PFSK-1 (cell line): ENCODE measurements at regions not wholly inside any gene's neighbourhood (a gene's known extent, or its start where the extent isn't known, plus 50 kb on each side); places are given as distances from the start of the nearest gene placed in this dataset.

Experiments used
- FOXP2 ChIP-seq: optimal IDR thresholded peaks from 2 replicates; pipeline ENCODE3; 2011; ENCODE audit warnings: borderline replicate concordance, control low read depth, inconsistent platforms; ENCODE audit not compliant: insufficient read depth; ENCODE audit errors: extremely low read length, extremely low read depth
- POLR2AphosphoS5 ChIP-seq: IDR thresholded peaks from 2 replicates; pipeline ENCODE4 v1.6.1; 2012; ENCODE audit warnings: low read depth, mild to moderate bottlenecking, control low read depth, low read length, moderate library complexity
- SIN3A ChIP-seq: IDR thresholded peaks from 2 replicates; pipeline ENCODE4 v1.6.1; 2012; ENCODE audit warnings: mild to moderate bottlenecking, low read length, moderate library complexity, borderline replicate concordance; ENCODE audit not compliant: insufficient read depth
- TAF1 ChIP-seq: IDR thresholded peaks from 2 replicates; pipeline ENCODE4 v1.6.1; 2012; ENCODE audit warnings: low read length, control low read depth, borderline replicate concordance; ENCODE audit not compliant: insufficient read depth
- TF ChIP-seq, protein P1 (sequence below), 2 experiments: IDR thresholded peaks; 2 replicates each; pipeline versions ENCODE4 v1.6.1 to v1.8.0; 2011 to 2012; ENCODE audit warnings: low read depth in 2 of 2, low read length in 2 of 2, control low read depth in 1 of 2, inconsistent platforms in 1 of 2, mild to moderate bottlenecking in 1 of 2, moderate library complexity in 1 of 2; ENCODE audit not compliant: insufficient read depth in 1 of 2

DNA sequence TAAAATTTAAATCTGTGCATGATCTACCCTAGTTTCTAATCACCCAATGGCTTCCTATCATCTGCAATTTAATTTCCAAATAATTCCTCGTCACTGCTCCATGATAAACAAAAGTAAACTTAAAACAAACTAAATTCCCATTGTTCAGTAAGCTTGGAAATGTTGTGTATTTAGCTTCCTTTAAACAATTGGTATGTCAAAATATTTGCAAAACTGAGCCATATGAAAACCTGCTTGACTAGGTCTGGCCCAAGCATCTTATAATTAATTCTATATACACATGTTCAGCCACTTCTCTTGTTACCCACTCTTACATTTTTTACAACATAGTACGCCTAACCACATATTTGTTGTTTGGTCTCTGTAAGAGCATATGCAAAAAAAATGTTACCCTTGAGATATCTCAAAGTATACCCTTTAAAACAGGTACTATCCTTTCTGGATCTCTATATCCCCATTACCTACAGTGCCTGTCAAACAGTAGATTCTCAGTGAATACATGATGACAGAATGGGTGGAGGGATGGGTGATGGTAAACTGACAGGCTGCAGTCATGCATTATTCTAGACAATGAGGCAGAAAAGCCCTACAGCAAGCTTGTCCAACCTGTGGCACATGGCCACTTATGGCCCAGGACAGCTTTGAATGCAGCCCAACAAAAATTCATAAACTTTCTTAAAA lies 1277.9 kb upstream of the TENM4 start:
- no peak for TF ChIP-seq SIN3A
- no peak for TF ChIP-seq FOXP2
- TF ChIP-seq TAF1, result no peak
- TF ChIP-seq, protein P1, sequence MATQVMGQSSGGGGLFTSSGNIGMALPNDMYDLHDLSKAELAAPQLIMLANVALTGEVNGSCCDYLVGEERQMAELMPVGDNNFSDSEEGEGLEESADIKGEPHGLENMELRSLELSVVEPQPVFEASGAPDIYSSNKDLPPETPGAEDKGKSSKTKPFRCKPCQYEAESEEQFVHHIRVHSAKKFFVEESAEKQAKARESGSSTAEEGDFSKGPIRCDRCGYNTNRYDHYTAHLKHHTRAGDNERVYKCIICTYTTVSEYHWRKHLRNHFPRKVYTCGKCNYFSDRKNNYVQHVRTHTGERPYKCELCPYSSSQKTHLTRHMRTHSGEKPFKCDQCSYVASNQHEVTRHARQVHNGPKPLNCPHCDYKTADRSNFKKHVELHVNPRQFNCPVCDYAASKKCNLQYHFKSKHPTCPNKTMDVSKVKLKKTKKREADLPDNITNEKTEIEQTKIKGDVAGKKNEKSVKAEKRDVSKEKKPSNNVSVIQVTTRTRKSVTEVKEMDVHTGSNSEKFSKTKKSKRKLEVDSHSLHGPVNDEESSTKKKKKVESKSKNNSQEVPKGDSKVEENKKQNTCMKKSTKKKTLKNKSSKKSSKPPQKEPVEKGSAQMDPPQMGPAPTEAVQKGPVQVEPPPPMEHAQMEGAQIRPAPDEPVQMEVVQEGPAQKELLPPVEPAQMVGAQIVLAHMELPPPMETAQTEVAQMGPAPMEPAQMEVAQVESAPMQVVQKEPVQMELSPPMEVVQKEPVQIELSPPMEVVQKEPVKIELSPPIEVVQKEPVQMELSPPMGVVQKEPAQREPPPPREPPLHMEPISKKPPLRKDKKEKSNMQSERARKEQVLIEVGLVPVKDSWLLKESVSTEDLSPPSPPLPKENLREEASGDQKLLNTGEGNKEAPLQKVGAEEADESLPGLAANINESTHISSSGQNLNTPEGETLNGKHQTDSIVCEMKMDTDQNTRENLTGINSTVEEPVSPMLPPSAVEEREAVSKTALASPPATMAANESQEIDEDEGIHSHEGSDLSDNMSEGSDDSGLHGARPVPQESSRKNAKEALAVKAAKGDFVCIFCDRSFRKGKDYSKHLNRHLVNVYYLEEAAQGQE (IDR thresholded peaks at IDR 0.05; ENCODE audit: insufficient read depth in 1 of 2, low read depth in 2 of 2, low read length in 2 of 2), result no peak
- TF ChIP-seq POLR2AphosphoS5, result no peak

DNA sequence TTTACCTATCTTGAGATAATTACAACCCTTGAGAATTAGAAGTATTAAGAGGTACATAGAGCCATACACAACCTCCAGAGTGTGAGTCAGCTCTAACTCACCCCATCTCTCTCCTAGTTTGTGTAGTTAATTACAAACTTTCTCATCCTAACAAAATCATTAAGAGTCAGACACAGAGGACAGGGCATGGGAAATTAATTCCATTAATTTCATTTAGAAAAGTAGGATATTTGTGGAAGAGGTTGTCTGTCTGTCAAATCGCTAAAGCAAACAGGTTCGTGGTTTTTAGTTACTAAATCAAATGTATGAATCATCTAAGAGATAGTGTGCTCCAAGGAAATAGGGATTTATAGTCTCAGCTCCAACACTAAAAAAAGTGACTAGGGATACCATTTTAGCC lies 1261.4 kb upstream of the TENM4 start:
- TF ChIP-seq SIN3A, result no peak
- no peak for TF ChIP-seq FOXP2
- TF ChIP-seq, protein P1 (IDR thresholded peaks at IDR 0.05; ENCODE audit: insufficient read depth in 1 of 2, low read depth in 2 of 2, low read length in 2 of 2), result no peak
- TF ChIP-seq POLR2AphosphoS5, result no peak
- no peak for TF ChIP-seq TAF1

DNA sequence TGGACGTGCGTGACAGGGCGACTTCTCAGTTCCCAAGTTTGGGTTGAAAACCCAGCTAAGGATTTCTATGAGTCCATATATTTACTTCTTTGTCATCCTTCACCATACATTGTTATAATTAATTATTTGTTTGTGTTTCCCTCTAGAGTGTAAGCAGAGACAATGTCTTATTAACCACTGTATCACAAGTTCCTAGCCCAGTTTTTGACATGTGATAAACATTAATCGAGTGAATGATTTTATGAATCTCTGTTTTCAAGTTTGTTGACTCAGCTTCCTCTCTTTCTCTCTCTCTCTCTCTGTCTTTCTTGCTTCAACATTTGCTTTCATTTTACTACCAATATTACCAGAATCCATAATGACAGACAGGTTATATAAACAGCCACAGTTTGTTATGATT lies 1259.6 kb upstream of the TENM4 start:
- TF ChIP-seq SIN3A (no peak), POLR2AphosphoS5 (no peak), TAF1 (no peak), FOXP2 (no peak)
- TF ChIP-seq, protein P1 (IDR thresholded peaks at IDR 0.05; ENCODE audit: insufficient read depth in 1 of 2, low read depth in 2 of 2, low read length in 2 of 2), result no peak

DNA sequence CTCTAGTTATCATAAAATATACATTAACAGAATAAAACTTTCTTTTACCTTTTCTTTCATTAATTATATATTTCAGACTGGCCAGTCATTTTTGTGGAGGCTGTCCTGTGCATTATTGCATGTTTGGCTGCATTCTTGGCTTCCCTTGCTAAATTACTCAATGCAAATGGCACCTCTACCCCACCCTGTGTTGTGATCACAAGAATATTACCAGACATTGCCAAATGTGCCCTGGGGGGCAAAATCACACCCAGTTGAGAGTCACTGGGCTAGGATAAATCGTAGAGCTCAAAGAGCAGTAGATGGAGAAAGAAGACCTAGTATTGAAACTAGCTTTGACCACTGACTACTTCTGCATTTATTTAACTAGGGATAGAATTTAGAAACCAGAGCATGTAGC lies 1257.8 kb upstream of the TENM4 start:
- TF ChIP-seq TAF1 (no peak), SIN3A (no peak), POLR2AphosphoS5 (no peak)

DNA sequence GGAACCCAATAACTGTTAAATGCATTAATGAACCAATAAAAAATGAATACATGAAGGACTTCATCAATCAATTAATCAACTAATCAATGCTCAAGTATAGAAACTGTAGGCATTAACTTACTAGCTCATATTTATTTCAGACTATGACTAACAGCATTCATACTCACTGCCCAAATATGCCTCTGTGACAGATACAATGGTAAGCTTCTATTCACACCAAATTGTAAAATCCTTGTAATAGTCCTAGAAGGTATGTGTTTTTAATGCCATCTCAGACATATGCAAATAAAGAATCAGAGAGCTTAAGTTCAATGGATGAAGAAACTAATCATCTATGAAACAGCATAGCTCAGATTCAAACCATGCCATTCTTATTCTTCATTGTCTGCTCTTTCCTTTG lies 1253.6 kb upstream of the TENM4 start:
- TF ChIP-seq POLR2AphosphoS5 (no peak), TAF1 (no peak)
- TF ChIP-seq, protein P1 (IDR thresholded peaks at IDR 0.05; ENCODE audit: insufficient read depth in 1 of 2, low read depth in 2 of 2, low read length in 2 of 2), result no peak
